ENCODE measurements at regions not wholly inside any gene's neighbourhood (a gene's known extent, or its start where the extent isn't known, plus 50 kb on each side); places are given as distances from the start of the nearest gene placed in this dataset.

DNA sequence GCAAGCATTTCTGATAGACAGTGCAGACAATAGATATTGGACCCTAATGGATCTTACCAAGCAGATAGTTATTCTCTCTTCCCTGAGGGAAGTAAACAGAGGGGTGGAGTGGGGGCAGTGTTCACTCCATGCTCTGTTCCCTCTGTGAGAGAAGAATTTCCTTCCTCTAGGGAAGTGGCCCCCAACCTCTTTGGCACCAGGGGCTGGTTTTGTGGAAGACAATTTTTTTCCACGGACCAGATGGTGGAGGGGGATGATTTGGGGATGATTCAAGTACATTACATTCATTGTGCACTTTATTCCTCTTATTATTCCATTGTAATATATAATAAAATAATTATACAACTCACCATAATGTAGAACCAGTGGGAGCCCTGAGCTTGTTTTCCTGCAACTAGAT is 459.9 kb downstream of the ADGRL2 start:
- TF ChIP-seq TAF1 (IDR thresholded peaks at IDR 0.05; ENCODE audit: low read depth) (no peak), YY1 (IDR thresholded peaks at IDR 0.05; ENCODE audit: low read depth) (no peak), EGR1 (IDR thresholded peaks at IDR 0.05) (no peak), CREB1 (IDR thresholded peaks at IDR 0.05; ENCODE audit: low read depth) (no peak), NFIC (IDR thresholded peaks at IDR 0.05) (no peak), TCF12 (IDR thresholded peaks at IDR 0.05; ENCODE audit: low read depth) (no peak), REST (IDR thresholded peaks at IDR 0.05; ENCODE audit: low read depth) (no peak), RAD21 (IDR thresholded peaks at IDR 0.05; ENCODE audit: low read depth) (no peak), ZBTB7A (IDR thresholded peaks at IDR 0.05; ENCODE audit: low read depth) (no peak), TEAD4 (IDR thresholded peaks at IDR 0.05) (no peak), CEBPB (IDR thresholded peaks at IDR 0.05) (no peak), FOXM1 (IDR thresholded peaks at IDR 0.05; ENCODE audit: borderline replicate concordance, low read depth) (no peak), EP300 (IDR thresholded peaks at IDR 0.05; ENCODE audit: borderline replicate concordance) (no peak)
- TF ChIP-seq, protein P1, sequence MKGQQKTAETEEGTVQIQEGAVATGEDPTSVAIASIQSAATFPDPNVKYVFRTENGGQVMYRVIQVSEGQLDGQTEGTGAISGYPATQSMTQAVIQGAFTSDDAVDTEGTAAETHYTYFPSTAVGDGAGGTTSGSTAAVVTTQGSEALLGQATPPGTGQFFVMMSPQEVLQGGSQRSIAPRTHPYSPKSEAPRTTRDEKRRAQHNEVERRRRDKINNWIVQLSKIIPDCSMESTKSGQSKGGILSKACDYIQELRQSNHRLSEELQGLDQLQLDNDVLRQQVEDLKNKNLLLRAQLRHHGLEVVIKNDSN (IDR thresholded peaks at IDR 0.05): no peak
- TF ChIP-seq, protein P2, sequence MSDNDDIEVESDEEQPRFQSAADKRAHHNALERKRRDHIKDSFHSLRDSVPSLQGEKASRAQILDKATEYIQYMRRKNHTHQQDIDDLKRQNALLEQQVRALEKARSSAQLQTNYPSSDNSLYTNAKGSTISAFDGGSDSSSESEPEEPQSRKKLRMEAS (IDR thresholded peaks at IDR 0.05): no peak

DNA sequence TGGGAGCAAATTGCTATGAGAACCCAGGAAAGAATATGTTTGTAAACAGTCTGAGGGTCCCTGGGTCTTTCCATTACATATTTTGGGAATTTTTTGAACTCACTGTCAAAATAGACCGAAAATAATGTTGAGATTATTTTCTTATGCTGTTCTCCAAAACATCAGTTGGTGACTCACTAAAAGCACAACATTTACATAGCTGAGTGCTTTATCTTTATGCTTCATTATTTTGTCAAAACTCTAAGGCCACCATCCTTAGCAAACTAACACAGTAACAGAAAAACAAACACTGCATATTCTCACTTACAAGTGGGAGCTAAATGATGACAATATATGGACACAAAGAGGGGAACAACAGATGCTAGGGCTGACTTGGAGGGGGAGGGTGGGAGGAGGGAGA is 459.3 kb downstream of the ADGRL2 start:
- TF ChIP-seq NFIC (IDR thresholded peaks at IDR 0.05): no peak
- no peak for TF ChIP-seq CEBPB (IDR thresholded peaks at IDR 0.05)
- no peak for TF ChIP-seq REST (IDR thresholded peaks at IDR 0.05; ENCODE audit: low read depth)
- TF ChIP-seq ZBTB7A (IDR thresholded peaks at IDR 0.05; ENCODE audit: low read depth): no peak
- no peak for TF ChIP-seq EP300 (IDR thresholded peaks at IDR 0.05; ENCODE audit: borderline replicate concordance)
- no peak for TF ChIP-seq YY1 (IDR thresholded peaks at IDR 0.05; ENCODE audit: low read depth)
- no peak for TF ChIP-seq TCF12 (IDR thresholded peaks at IDR 0.05; ENCODE audit: low read depth)
- TF ChIP-seq, protein P1 (IDR thresholded peaks at IDR 0.05): no peak
- no peak for TF ChIP-seq FOXM1 (IDR thresholded peaks at IDR 0.05; ENCODE audit: borderline replicate concordance, low read depth)
- TF ChIP-seq TAF1 (IDR thresholded peaks at IDR 0.05; ENCODE audit: low read depth): no peak
- no peak for TF ChIP-seq EGR1 (IDR thresholded peaks at IDR 0.05)

- no peak for TF ChIP-seq TEAD4 (IDR thresholded peaks at IDR 0.05)
- TF ChIP-seq NFIC (IDR thresholded peaks at IDR 0.05): no peak
- no peak for TF ChIP-seq EP300 (IDR thresholded peaks at IDR 0.05; ENCODE audit: borderline replicate concordance)
- no peak for TF ChIP-seq TCF12 (IDR thresholded peaks at IDR 0.05; ENCODE audit: low read depth)
- TF ChIP-seq TAF1 (IDR thresholded peaks at IDR 0.05; ENCODE audit: low read depth): no peak
- TF ChIP-seq CREB1 (IDR thresholded peaks at IDR 0.05; ENCODE audit: low read depth): no peak
- TF ChIP-seq RAD21 (IDR thresholded peaks at IDR 0.05; ENCODE audit: low read depth): no peak
- no peak for TF ChIP-seq EGR1 (IDR thresholded peaks at IDR 0.05)
- TF ChIP-seq ZBTB7A (IDR thresholded peaks at IDR 0.05; ENCODE audit: low read depth): no peak
- TF ChIP-seq YY1 (IDR thresholded peaks at IDR 0.05; ENCODE audit: low read depth): no peak
- TF ChIP-seq, protein P2 (IDR thresholded peaks at IDR 0.05): no peak
- TF ChIP-seq, protein P1 (IDR thresholded peaks at IDR 0.05): no peak
- no peak for TF ChIP-seq FOXM1 (IDR thresholded peaks at IDR 0.05; ENCODE audit: borderline replicate concordance, low read depth)
- TF ChIP-seq CEBPB (IDR thresholded peaks at IDR 0.05): no peak
Measured at GRCh38 chr1:82258887-82259286, 458.2 kb downstream of the ADGRL2 start.

- TF ChIP-seq CREB1 (IDR thresholded peaks at IDR 0.05; ENCODE audit: low read depth): no peak
- no peak for TF ChIP-seq TAF1 (IDR thresholded peaks at IDR 0.05; ENCODE audit: low read depth)
- no peak for TF ChIP-seq TCF12 (IDR thresholded peaks at IDR 0.05; ENCODE audit: low read depth)
- TF ChIP-seq REST (IDR thresholded peaks at IDR 0.05; ENCODE audit: low read depth): no peak
- no peak for TF ChIP-seq ZBTB7A (IDR thresholded peaks at IDR 0.05; ENCODE audit: low read depth)
- TF ChIP-seq, protein P2 (IDR thresholded peaks at IDR 0.05): no peak
- no peak for TF ChIP-seq TEAD4 (IDR thresholded peaks at IDR 0.05)
- TF ChIP-seq RAD21 (IDR thresholded peaks at IDR 0.05; ENCODE audit: low read depth): no peak
- TF ChIP-seq NFIC (IDR thresholded peaks at IDR 0.05): no peak
- no peak for TF ChIP-seq EP300 (IDR thresholded peaks at IDR 0.05; ENCODE audit: borderline replicate concordance)
- no peak for TF ChIP-seq EGR1 (IDR thresholded peaks at IDR 0.05)
- TF ChIP-seq, protein P1 (IDR thresholded peaks at IDR 0.05): no peak
- TF ChIP-seq YY1 (IDR thresholded peaks at IDR 0.05; ENCODE audit: low read depth): no peak
- TF ChIP-seq FOXM1 (IDR thresholded peaks at IDR 0.05; ENCODE audit: borderline replicate concordance, low read depth): no peak
- no peak for TF ChIP-seq CEBPB (IDR thresholded peaks at IDR 0.05)
Measured at GRCh38 chr1:82246050-82246449, 445.3 kb downstream of the ADGRL2 start.

Data from Ishikawa (cell line).